ENCODE measurements at regions not wholly inside any gene's neighbourhood (a gene's known extent, or its start where the extent isn't known, plus 50 kb on each side); places are given as distances from the start of the nearest gene placed in this dataset.

GRCh38 chr5:158422653-158423515, 563.9 kb upstream of the CLINT1 start:
- Mint-ChIP-seq H3K27ac (no peak overlapping the region), H3K9me3 (peaks cover 3% of the 10 kb centered on the region), H3K36me3 (ENCODE audit: low read depth) (no peaks in the 10 kb centered on the region), H3K4me1 (no peaks in the 10 kb centered on the region), H3K27me3 (ENCODE audit: insufficient read depth) (no peaks in the 10 kb centered on the region), H3K4me3 (no peak overlapping the region)
- Histone ChIP-seq H3K27me3 (ENCODE audit: control insufficient read depth, insufficient read depth, low read length, poor library complexity, severe bottlenecking) (no peaks in the 10 kb centered on the region), H3K9ac (ENCODE audit: extremely low read depth, low read length, poor library complexity, severe bottlenecking) (no peak overlapping the region), H3K27ac (ENCODE audit: low read depth, low read length) (no peak overlapping the region), H3K36me3 (ENCODE audit: control insufficient read depth, insufficient read depth, low read length) (no peaks in the 10 kb centered on the region), H3K4me3 (ENCODE audit: low read length) (no peak overlapping the region), H3K9me3 (ENCODE audit: control insufficient read depth, low read length) (no peaks in the 10 kb centered on the region), H3K4me1 (ENCODE audit: control insufficient read depth, insufficient read depth, low read length) (no peaks in the 10 kb centered on the region)
- no peak for DNase-seq
- TF ChIP-seq CTCF (conservative IDR thresholded peaks at IDR 0.05), result no peak
- 92 to 95% methylated on average over 7 to 9 of the region's 9 CpGs for WGBS, 2 experiments (ENCODE audit: insufficient coverage in 1 of 2, insufficient read length in 1 of 2)

DNA sequence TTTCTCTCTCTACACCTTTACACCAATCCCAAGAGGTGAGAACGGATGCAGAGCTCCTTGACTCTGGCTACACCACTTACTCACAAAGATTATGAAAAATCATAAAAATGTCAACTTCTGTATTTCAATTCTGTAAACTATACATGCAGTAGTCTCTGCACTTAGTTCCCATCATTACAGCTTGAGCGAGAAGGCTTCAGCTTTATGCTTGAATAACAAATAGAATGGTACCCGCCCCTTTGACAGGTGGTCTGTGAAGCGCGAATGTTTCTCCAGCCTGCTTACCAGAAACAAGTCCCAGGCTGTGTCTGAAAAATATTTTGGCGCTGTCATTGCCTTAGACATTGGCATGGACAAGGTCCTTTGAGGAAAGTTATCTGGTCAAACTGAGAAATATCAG, 562.4 kb upstream of the CLINT1 start:
- Histone ChIP-seq H3K9me3 (ENCODE audit: control insufficient read depth, low read length) (no peaks in the 10 kb centered on the region), H3K4me1 (ENCODE audit: control insufficient read depth, insufficient read depth, low read length) (no peaks in the 10 kb centered on the region), H3K36me3 (ENCODE audit: control insufficient read depth, insufficient read depth, low read length) (no peaks in the 10 kb centered on the region), H3K27me3 (ENCODE audit: control insufficient read depth, insufficient read depth, low read length, poor library complexity, severe bottlenecking) (no peaks in the 10 kb centered on the region), H3K27ac (ENCODE audit: low read depth, low read length) (no peak overlapping the region), H3K4me3 (ENCODE audit: low read length) (no peak overlapping the region), H3K9ac (ENCODE audit: extremely low read depth, low read length, poor library complexity, severe bottlenecking) (no peak overlapping the region)
- DNase-seq, result no peak
- Mint-ChIP-seq H3K27ac (no peak overlapping the region), H3K4me1 (no peaks in the 10 kb centered on the region), H3K36me3 (ENCODE audit: low read depth) (no peaks in the 10 kb centered on the region), H3K4me3 (no peak overlapping the region), H3K9me3 (peaks cover 3% of the 10 kb centered on the region), H3K27me3 (ENCODE audit: insufficient read depth) (no peaks in the 10 kb centered on the region)
- no peak for TF ChIP-seq CTCF (conservative IDR thresholded peaks at IDR 0.05)
- WGBS, 2 experiments (ENCODE audit: insufficient coverage in 1 of 2, insufficient read length in 1 of 2), result 85 to 92% methylated on average over 6 of the region's 6 CpGs

DNA sequence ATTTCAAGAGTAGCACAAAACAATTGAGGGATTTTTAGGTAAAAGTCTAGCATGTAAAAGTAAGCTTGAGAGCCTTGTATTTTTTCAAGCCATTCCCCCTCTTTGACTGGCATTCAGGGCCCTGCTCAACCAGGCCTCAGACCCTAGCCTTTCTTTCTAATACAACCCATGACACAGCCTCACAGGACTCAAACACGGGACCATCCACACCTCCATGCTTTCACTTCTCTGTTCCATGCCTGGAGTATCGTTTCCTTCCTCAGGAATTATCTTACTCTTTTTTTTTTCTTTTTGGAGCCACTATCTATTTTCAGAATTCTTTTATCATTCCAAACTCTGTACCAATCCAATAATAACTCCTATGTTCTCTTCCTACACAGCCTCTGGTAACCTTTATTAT, 560.2 kb upstream of the CLINT1 start:
- Mint-ChIP-seq H3K4me3 (no peak overlapping the region), H3K27ac (no peak overlapping the region), H3K27me3 (ENCODE audit: insufficient read depth) (no peaks in the 10 kb centered on the region), H3K36me3 (ENCODE audit: low read depth) (no peaks in the 10 kb centered on the region), H3K4me1 (no peaks in the 10 kb centered on the region), H3K9me3 (peaks cover 3% of the 10 kb centered on the region)
- Histone ChIP-seq H3K9ac (ENCODE audit: extremely low read depth, low read length, poor library complexity, severe bottlenecking) (no peak overlapping the region), H3K27ac (ENCODE audit: low read depth, low read length) (no peak overlapping the region), H3K4me1 (ENCODE audit: control insufficient read depth, insufficient read depth, low read length) (no peaks in the 10 kb centered on the region), H3K36me3 (ENCODE audit: control insufficient read depth, insufficient read depth, low read length) (no peaks in the 10 kb centered on the region), H3K9me3 (ENCODE audit: control insufficient read depth, low read length) (no peaks in the 10 kb centered on the region), H3K4me3 (ENCODE audit: low read length) (no peak overlapping the region), H3K27me3 (ENCODE audit: control insufficient read depth, insufficient read depth, low read length, poor library complexity, severe bottlenecking) (no peaks in the 10 kb centered on the region)
- WGBS, 2 experiments (ENCODE audit: insufficient coverage in 1 of 2, insufficient read length in 1 of 2), result 93% methylated on average over 2 of the region's 2 CpGs
- no peak for TF ChIP-seq CTCF (conservative IDR thresholded peaks at IDR 0.05)
- DNase-seq, result no peak

Data from endodermal cell (in vitro differentiated cells).